Spleen (tissue), 11 donors: ENCODE measurements at regions not wholly inside any gene's neighbourhood (a gene's known extent, or its start where the extent isn't known, plus 50 kb on each side); places are given as distances from the start of the nearest gene placed in this dataset.

Experiments used
- DNase-seq: peaks from one replicate; pipeline ENCODE4 v3.0.0-alpha.2; 2020
- H3K27ac ChIP-seq, 8 donors: fragments of 200-600 bp; sonication (generic) in 7 of 8; 1 replicate in 4 of 8; 2 replicates in 4 of 8; pipeline versions ENCODE4 v1.5.0 to v1.8.0; 2016 to 2021; ENCODE audit warnings: inconsistent platforms in 4 of 8, mild to moderate bottlenecking in 4 of 8, moderate library complexity in 1 of 8
- H3K27me3 ChIP-seq, 7 donors: fragments of 200-600 bp; sonication (generic) in 6 of 7; replicated peaks in 1 of 7; 1 replicate in 4 of 7; 2 replicates in 3 of 7; pipeline versions ENCODE4 v1.5.0 to v1.8.0; 2016 to 2021; ENCODE audit warnings: inconsistent platforms in 3 of 7, mild to moderate bottlenecking in 1 of 7
- H3K36me3 ChIP-seq, 6 donors: fragments of 200-600 bp; sonication (generic) in 5 of 6; 1 replicate in 4 of 6; 2 replicates in 2 of 6; pipeline versions ENCODE4 v1.5.0 to v1.8.0; 2016 to 2021; ENCODE audit warnings: inconsistent platforms in 2 of 6
- H3K4me1 ChIP-seq, 6 donors: fragments of 200-600 bp; sonication (generic) in 5 of 6; 1 replicate in 3 of 6; 2 replicates in 3 of 6; pipeline versions ENCODE4 v1.5.0 to v1.8.0; 2016 to 2021; ENCODE audit warnings: inconsistent platforms in 3 of 6
- H3K4me3 ChIP-seq, 8 donors: fragments of 200-600 bp; sonication (generic) in 7 of 8; 1 replicate in 4 of 8; 2 replicates in 4 of 8; pipeline versions ENCODE4 v1.5.0 to v1.8.0; 2016 to 2021; ENCODE audit warnings: inconsistent platforms in 4 of 8, mild to moderate bottlenecking in 4 of 8, moderate library complexity in 2 of 8
- H3K9me3 ChIP-seq, 8 donors: fragments of 200-600 bp; sonication (generic) in 7 of 8; 1 replicate in 4 of 8; 2 replicates in 4 of 8; pipeline versions ENCODE4 v1.5.0 to v1.8.0; 2016 to 2021; ENCODE audit warnings: inconsistent platforms in 4 of 8
- CTCF ChIP-seq, 11 experiments: fragments of 200-600 bp in 7 of 11; fragments of 450-650 bp in 4 of 11; sonication (generic) in 4 of 11; IDR thresholded peaks in 8 of 11; conservative IDR thresholded peaks in 3 of 11; 1 replicate in 7 of 11; 2 replicates in 4 of 11; pipeline versions ENCODE4 v1.4.0 to v1.8.0; 2016 to 2021; ENCODE audit warnings: antibody characterized with exemption in 11 of 11, inconsistent platforms in 4 of 11, mild to moderate bottlenecking in 1 of 11
- POLR2A ChIP-seq, 3 donors: fragments of 450-650 bp; IDR thresholded peaks; one replicate each; pipeline ENCODE4 v1.5.1; 2017; ENCODE audit warnings: antibody characterized with exemption in 3 of 3, mild to moderate bottlenecking in 1 of 3
- POLR2AphosphoS5 ChIP-seq, 3 donors: sonication (generic); formaldehyde crosslinking; IDR thresholded peaks; one replicate each; pipeline ENCODE4 v1.5.1; 2017; ENCODE audit warnings: antibody characterized with exemption in 3 of 3
- WGBS, 5 donors: extraction: QIAGEN DNeasy Blood & Tissue Kit in 3 of 5; methylation state at CpG; one replicate each; pipeline versions ENCODE4 v1.1.5 to v1.1.7; 2013 to 2018; 5-methylcytosine and 5-hydroxymethylcytosine counted together
- intact Hi-C: fragments of 100-400 bp; cut with DNase I; formaldehyde crosslinking; loops from one replicate; pipeline ENCODE4 v1.15.0; 2023; ENCODE audit warnings: low total_unique reads
- donor health status: healthy with polysubstance abuse.
- donor health status: DM: no; HTN: no; CAD: no; lungs with moderate emphysema.
- donor health status: DM: no; HTN: no; CAD: no.
- donor health status: Bipolar disorder and iron deficiency.
- donor health status: healthy.
- donor health status: DM: no; HTN: no; CAD: no.
- donor health status: DM: yes; HTN: yes; CAD: no.

- no peaks in the 10 kb centered on the region for H3K36me3 ChIP-seq
- H3K27me3 ChIP-seq, result no peaks in the 10 kb centered on the region
- intact Hi-C loops, result no loop called here
- no peaks in the 10 kb centered on the region for H3K9me3 ChIP-seq
- H3K4me3 ChIP-seq, result no peak overlapping the region
- no peak overlapping the region for H3K27ac ChIP-seq
- H3K4me1 ChIP-seq, result no peaks in the 10 kb centered on the region
- TF ChIP-seq CTCF (IDR thresholded peaks at IDR 0.05 in 8 of 11, conservative IDR thresholded peaks at IDR 0.05 in 3 of 11) (no peak), POLR2A (IDR thresholded peaks at IDR 0.05) (no peak), POLR2AphosphoS5 (IDR thresholded peaks at IDR 0.05) (no peak)
- no peak for DNase-seq
- 83 to 96% (median 92%) methylated on average over 1 of the region's 1 CpG for WGBS, 5 donors
Measured at GRCh38 chr21:22758478-22758877, 1760.3 kb downstream of the NCAM2 start.

DNA sequence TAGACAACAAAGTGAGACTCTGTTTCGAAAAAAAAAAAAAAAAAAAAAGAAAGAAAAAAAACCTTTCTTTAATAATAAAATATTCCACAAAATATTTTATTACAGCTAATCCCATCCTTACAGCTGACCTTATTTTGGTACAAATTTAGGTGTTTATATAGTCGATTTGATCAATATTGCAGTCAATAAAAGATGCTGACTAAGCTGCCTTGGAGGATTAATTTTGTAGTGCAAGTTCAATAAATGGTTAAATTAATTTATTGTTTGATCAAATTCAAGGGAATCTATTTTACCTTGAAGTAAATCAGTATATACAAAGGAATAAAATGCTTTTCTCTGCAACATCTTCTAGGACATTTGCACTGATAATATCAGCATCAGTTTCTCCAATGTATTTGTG, 1764.3 kb downstream of the NCAM2 start:
- no peak for TF ChIP-seq POLR2A (IDR thresholded peaks at IDR 0.05)
- Histone ChIP-seq H3K4me1 (no peaks in the 10 kb centered on the region), H3K27me3 (no peaks in the 10 kb centered on the region), H3K27ac (no peak overlapping the region), H3K9me3 (peaks cover 0 to 8% (median 0%) of the 10 kb centered on the region in 8 donors), H3K4me3 (no peak overlapping the region), H3K36me3 (no peaks in the 10 kb centered on the region)
- intact Hi-C loops, result no loop called here
- DNase-seq, result no peak
- WGBS, 5 donors, result 73 to 94% (median 86%) methylated on average over 2 of the region's 2 CpGs

GRCh38 chr21:22763442-22763841, 1765.2 kb downstream of the NCAM2 start:
- no peaks in the 10 kb centered on the region for H3K4me1 ChIP-seq
- H3K27ac ChIP-seq, result no peak overlapping the region
- no peak overlapping the region for H3K4me3 ChIP-seq
- no peak for DNase-seq
- no peaks in the 10 kb centered on the region for H3K27me3 ChIP-seq
- no peaks in the 10 kb centered on the region for H3K36me3 ChIP-seq
- peaks cover 0 to 8% (median 0%) of the 10 kb centered on the region in 8 donors for H3K9me3 ChIP-seq
- intact Hi-C loops, result no loop called here
- TF ChIP-seq POLR2A (IDR thresholded peaks at IDR 0.05) (no peak), POLR2AphosphoS5 (IDR thresholded peaks at IDR 0.05) (no peak), CTCF (IDR thresholded peaks at IDR 0.05 in 8 of 11, conservative IDR thresholded peaks at IDR 0.05 in 3 of 11) (no peak)
- WGBS, 5 donors, result 58 to 82% (median 60%) methylated on average over 3 of the region's 3 CpGs

DNA sequence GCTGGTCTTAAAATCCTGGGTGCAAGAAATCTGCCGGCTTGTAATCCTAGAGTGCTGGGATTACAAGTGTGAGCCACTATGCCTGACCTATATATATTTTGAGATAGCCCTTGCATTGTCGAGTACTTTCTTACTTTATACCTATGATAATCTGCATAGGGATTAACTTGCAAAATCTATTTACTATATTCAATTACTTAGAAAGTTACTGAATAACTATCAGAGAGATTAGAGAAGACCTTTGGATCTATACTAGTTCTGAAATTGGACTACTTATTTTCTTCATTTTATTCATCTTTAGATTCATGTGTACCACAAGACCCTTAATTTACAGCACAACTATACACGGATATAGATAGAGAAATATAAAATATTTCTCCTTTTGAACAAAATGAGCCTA, 1766.0 kb downstream of the NCAM2 start:
- DNase-seq, result no peak
- Histone ChIP-seq H3K27me3 (no peaks in the 10 kb centered on the region), H3K36me3 (no peaks in the 10 kb centered on the region), H3K4me3 (no peak overlapping the region), H3K9me3 (peaks cover 0 to 8% (median 0%) of the 10 kb centered on the region in 8 donors), H3K27ac (no peak overlapping the region), H3K4me1 (no peaks in the 10 kb centered on the region)
- 69 to 93% (median 86%) methylated on average over 3 of the region's 3 CpGs for WGBS, 5 donors
- intact Hi-C loops, result no loop called here
- TF ChIP-seq CTCF (IDR thresholded peaks at IDR 0.05 in 8 of 11, conservative IDR thresholded peaks at IDR 0.05 in 3 of 11), result no peak
- no peak for TF ChIP-seq POLR2A (IDR thresholded peaks at IDR 0.05)
- no peak for TF ChIP-seq POLR2AphosphoS5 (IDR thresholded peaks at IDR 0.05)

- Histone ChIP-seq H3K36me3 (no peaks in the 10 kb centered on the region), H3K9me3 (no peaks in the 10 kb centered on the region), H3K27me3 (no peaks in the 10 kb centered on the region), H3K27ac (no peak overlapping the region), H3K4me3 (no peak overlapping the region), H3K4me1 (no peaks in the 10 kb centered on the region)
- TF ChIP-seq CTCF (IDR thresholded peaks at IDR 0.05 in 8 of 11, conservative IDR thresholded peaks at IDR 0.05 in 3 of 11), result no peak
- TF ChIP-seq POLR2A (IDR thresholded peaks at IDR 0.05), result no peak
- TF ChIP-seq POLR2AphosphoS5 (IDR thresholded peaks at IDR 0.05), result no peak
- intact Hi-C loops, result no loop called here
- no peak for DNase-seq
- WGBS, 5 donors, result 72 to 91% (median 80%) methylated on average over 2 of the region's 2 CpGs
Measured at GRCh38 chr21:22791376-22791775, 1793.2 kb downstream of the NCAM2 start.
